GM13976 (cell line): ENCODE measurements at regions not wholly inside any gene's neighbourhood (a gene's known extent, or its start where the extent isn't known, plus 50 kb on each side); places are given as distances from the start of the nearest gene placed in this dataset.
"Not testable (repeated sequence)": the region's sequence is repeated elsewhere in the genome, so short reads cannot be mapped to it uniquely, and the experiment has no call there.

Source experiments
- DNase-seq: peaks from one replicate; pipeline ENCODE4 v3.0.0; 2012; ENCODE audit warnings: low spot score
- CTCF ChIP-seq: IDR thresholded peaks from 2 replicates; pipeline ENCODE4 v1.5.1; 2012; ENCODE audit warnings: borderline replicate concordance, mild to moderate bottlenecking; ENCODE audit not compliant: insufficient read depth; ENCODE audit errors: extremely low read depth, missing control alignments, control extremely low read depth
- in situ Hi-C: fragments of 300-500 bp; cut with MboI; formaldehyde crosslinking; loops from one replicate; pipeline ENCODE4 v1.12.0; 2022; ENCODE audit warnings: low sequenced_read_pairs, mixed read lengths, inconsistent platforms; ENCODE audit not compliant: unreplicated experiment

- no peak for DNase-seq
- TF ChIP-seq CTCF = no peak
- in situ Hi-C loops = no loop called here
These were observed 105.9 kb upstream of the PRSS16 start for GRCh38 chr6:27141529-27142015.

- DNase-seq, in situ Hi-C loops: not testable (repeated sequence)
These were observed 104.5 kb upstream of the PRSS16 start for GRCh38 chr6:27143020-27143388.

- in situ Hi-C loops = no loop called here
- no peak for TF ChIP-seq CTCF
These were observed 104.0 kb upstream of the PRSS16 start for GRCh38 chr6:27143474-27144026.

GRCh38 chr6:27144740-27145079, 102.8 kb upstream of the PRSS16 start:
- no peak for DNase-seq
- in situ Hi-C loops = no loop called here
- TF ChIP-seq CTCF = no peak

More at GRCh38 chr6:27143474-27144026, 104.0 kb upstream of the PRSS16 start:
- no peak for DNase-seq

GRCh38 chr6:27145731-27146455, 101.6 kb upstream of the PRSS16 start:
- TF ChIP-seq CTCF = no peak
- in situ Hi-C loops = no loop called here
- DNase-seq = peak; percentile 61

- in situ Hi-C loops, DNase-seq: not testable (repeated sequence)
These were observed 101.1 kb upstream of the PRSS16 start for GRCh38 chr6:27146456-27146705.

- in situ Hi-C loops = no loop called here
- DNase-seq = peak; percentile 95
- no peak for TF ChIP-seq CTCF
These were observed 100.6 kb upstream of the PRSS16 start for GRCh38 chr6:27146706-27147505.
